CD4-positive, alpha-beta T cell treated with Interferon gamma for 1 hour (primary cell): ENCODE measurements at regions not wholly inside any gene's neighbourhood (a gene's known extent, or its start where the extent isn't known, plus 50 kb on each side); places are given as distances from the start of the nearest gene placed in this dataset.
"Not testable (repeated sequence)": the region's sequence is repeated elsewhere in the genome, so short reads cannot be mapped to it uniquely, and the experiment has no call there.

Source experiments
- DNase-seq: peaks from one replicate; pipeline ENCODE4 v3.0.0-alpha.2; 2020

GRCh38 chr10:45122180-45122860 lies 121.6 kb downstream of the ZNF22 start:
- DNase-seq, result not testable (repeated sequence)

GRCh38 chr10:45135443-45136198 lies 134.9 kb downstream of the ZNF22 start:
- no peak for DNase-seq

- DNase-seq, result no peak
These were observed 135.5 kb downstream of the ZNF22 start for GRCh38 chr10:45136256-45136655.

GRCh38 chr10:45144326-45145070 lies 143.8 kb downstream of the ZNF22 start:
- DNase-seq, result no peak

- not testable (repeated sequence) for DNase-seq
These were observed 144.4 kb downstream of the ZNF22 start for GRCh38 chr10:45145143-45145542.

- no peak for DNase-seq
These were observed 146.3 kb downstream of the ZNF22 start for GRCh38 chr10:45147000-45147399.

GRCh38 chr10:45150997-45151396 lies 150.3 kb downstream of the ZNF22 start:
- DNase-seq, result no peak

- no peak for DNase-seq
These were observed 150.9 kb downstream of the ZNF22 start for GRCh38 chr10:45151467-45152214.

- no peak for DNase-seq
These were observed 152.0 kb downstream of the ZNF22 start for GRCh38 chr10:45152726-45153125.

- no peak for DNase-seq
These were observed 153.8 kb downstream of the ZNF22 start for GRCh38 chr10:45154502-45154901.

- DNase-seq, result no peak
These were observed 155.1 kb downstream of the ZNF22 start for GRCh38 chr10:45155784-45156183.

- DNase-seq, result no peak
These were observed 155.1 kb downstream of the OR13A1 start for GRCh38 chr10:45160271-45160670.

GRCh38 chr10:45163315-45163975 lies 152.0 kb downstream of the OR13A1 start:
- DNase-seq, result no peak

GRCh38 chr10:45175520-45176118 lies 139.8 kb downstream of the OR13A1 start:
- not testable (repeated sequence) for DNase-seq

- no peak for DNase-seq
These were observed 135.7 kb downstream of the OR13A1 start for GRCh38 chr10:45179691-45180090.

- no peak for DNase-seq
These were observed 134.9 kb downstream of the OR13A1 start for GRCh38 chr10:45180507-45180906.

- DNase-seq, result no peak
These were observed 134.2 kb downstream of the OR13A1 start for GRCh38 chr10:45180946-45181875.

- no peak for DNase-seq
These were observed 132.2 kb downstream of the OR13A1 start for GRCh38 chr10:45183174-45183573.

- no peak for DNase-seq
These were observed 117.5 kb downstream of the OR13A1 start for GRCh38 chr10:45197816-45198485.
